ENCODE measurements at regions not wholly inside any gene's neighbourhood (a gene's known extent, or its start where the extent isn't known, plus 50 kb on each side); places are given as distances from the start of the nearest gene placed in this dataset.

DNA sequence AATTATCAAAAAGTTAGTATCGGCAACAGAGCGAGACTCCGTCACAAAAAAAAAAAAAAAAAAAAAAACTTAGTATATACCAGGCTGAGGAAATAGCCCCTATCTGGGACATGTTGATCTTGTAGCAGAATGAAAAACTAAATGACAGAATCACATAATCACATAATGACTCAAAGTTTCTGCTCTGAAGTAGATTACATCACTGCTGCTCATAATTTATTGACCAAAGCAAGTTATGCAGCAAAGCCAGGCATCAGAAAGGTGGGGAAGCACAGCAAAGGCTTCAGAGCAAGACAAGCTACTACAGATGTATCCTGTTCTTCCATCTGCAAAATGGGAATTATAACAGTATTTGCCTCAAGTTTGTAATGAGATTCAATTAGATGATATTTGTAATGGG, 68.1 kb downstream of the BOD1L2 start:
- Histone ChIP-seq H3K9me3 (no peaks in the 10 kb centered on the region), H3K4me1 (peaks cover 0 to 5% (median 2%) of the 10 kb centered on the region in 4 donors), H3K27ac (no peak overlapping the region), H3K36me3 (no peaks in the 10 kb centered on the region), H3K4me3 (no peak overlapping the region), H3K27me3 (no peaks in the 10 kb centered on the region)
- no peak for ATAC-seq (ENCODE audit: low FRiP score in 2 of 2)
- DNase-seq = no peak
- 94 to 97% methylated on average over 3 of the region's 3 CpGs for WGBS, 2 donors
- TF ChIP-seq POLR2A (IDR thresholded peaks at IDR 0.05) (no peak), CTCF (IDR thresholded peaks at IDR 0.05) (no peak), POLR2AphosphoS5 (IDR thresholded peaks at IDR 0.05) (no peak), EP300 (IDR thresholded peaks at IDR 0.05) (no peak)

DNA sequence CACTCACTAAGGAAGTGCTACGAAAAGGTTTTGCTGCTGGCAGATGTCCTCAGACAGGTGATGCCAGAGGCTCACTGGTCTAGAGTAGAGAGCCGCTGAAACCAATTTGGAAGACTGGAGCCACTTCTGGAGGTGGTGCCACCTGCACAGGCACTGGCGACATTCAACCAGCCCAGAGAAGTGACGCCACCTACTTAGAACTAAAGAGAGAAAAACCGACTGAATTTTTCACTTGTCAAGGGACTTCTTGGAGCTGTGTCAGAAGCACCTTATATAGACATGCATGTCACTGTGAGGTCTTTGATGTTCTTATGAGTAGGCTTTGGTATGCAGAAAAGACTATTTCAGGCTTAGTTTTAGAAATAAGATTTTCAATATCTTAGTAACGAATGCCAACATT, 71.4 kb downstream of the BOD1L2 start:
- 93 to 96% methylated on average over 6 of the region's 6 CpGs for WGBS, 2 donors
- no peak for DNase-seq

GRCh38 chr18:57219964-57220363, 73.1 kb downstream of the BOD1L2 start:
- H3K36me3 ChIP-seq = no peaks in the 10 kb centered on the region
- TF ChIP-seq CTCF (IDR thresholded peaks at IDR 0.05) = no peak
- no peak for TF ChIP-seq EP300 (IDR thresholded peaks at IDR 0.05)
- no peak for TF ChIP-seq POLR2A (IDR thresholded peaks at IDR 0.05)
- TF ChIP-seq POLR2AphosphoS5 (IDR thresholded peaks at IDR 0.05) = no peak
- no peaks in the 10 kb centered on the region for H3K4me1 ChIP-seq
- ATAC-seq (ENCODE audit: low FRiP score in 2 of 2) = no peak
- H3K27ac ChIP-seq = no peak overlapping the region
- no peak for DNase-seq
- H3K9me3 ChIP-seq = no peaks in the 10 kb centered on the region
- H3K27me3 ChIP-seq = no peaks in the 10 kb centered on the region
- no peak overlapping the region for H3K4me3 ChIP-seq

More for the DNA sequence above, 71.4 kb downstream of the BOD1L2 start:
- H3K27ac ChIP-seq = no peak overlapping the region
- no peaks in the 10 kb centered on the region for H3K4me1 ChIP-seq
- no peaks in the 10 kb centered on the region for H3K27me3 ChIP-seq
- H3K36me3 ChIP-seq = no peaks in the 10 kb centered on the region
- H3K4me3 ChIP-seq = no peak overlapping the region
- TF ChIP-seq POLR2AphosphoS5 (IDR thresholded peaks at IDR 0.05) = no peak
- no peak for TF ChIP-seq POLR2A (IDR thresholded peaks at IDR 0.05)
- no peak for TF ChIP-seq EP300 (IDR thresholded peaks at IDR 0.05)
- TF ChIP-seq CTCF (IDR thresholded peaks at IDR 0.05) = no peak
- no peaks in the 10 kb centered on the region for H3K9me3 ChIP-seq
- no peak for ATAC-seq (ENCODE audit: low FRiP score in 2 of 2)

DNA sequence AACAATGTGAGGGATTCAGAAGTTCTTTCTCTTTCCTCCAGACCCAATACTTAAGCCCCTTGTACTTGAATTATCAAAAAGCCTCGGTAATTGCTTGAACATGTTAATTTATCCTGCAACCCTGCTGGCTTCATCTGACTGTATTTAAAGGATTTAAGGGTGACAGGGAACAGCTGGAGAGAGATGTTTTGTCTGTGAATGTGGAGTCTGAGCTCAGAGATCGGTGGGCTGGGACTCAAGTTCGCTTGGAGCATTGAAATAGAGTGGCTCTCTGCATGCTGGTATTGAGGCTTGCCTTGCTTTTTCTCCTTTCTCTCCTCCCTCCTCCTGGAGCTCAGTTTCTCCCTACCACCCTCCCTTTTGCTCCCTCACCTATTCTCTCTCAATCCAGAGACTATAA, 73.6 kb downstream of the BOD1L2 start:
- TF ChIP-seq POLR2AphosphoS5 (IDR thresholded peaks at IDR 0.05) (no peak), POLR2A (IDR thresholded peaks at IDR 0.05) (no peak), EP300 (IDR thresholded peaks at IDR 0.05) (no peak), CTCF (IDR thresholded peaks at IDR 0.05) (no peak)
- no peak for DNase-seq
- 20 to 35% methylated on average over 3 of the region's 3 CpGs for WGBS, 2 donors
- Histone ChIP-seq H3K9me3 (no peaks in the 10 kb centered on the region), H3K27ac (no peak overlapping the region), H3K36me3 (no peaks in the 10 kb centered on the region), H3K4me3 (no peak overlapping the region), H3K4me1 (no peaks in the 10 kb centered on the region), H3K27me3 (no peaks in the 10 kb centered on the region)
- no peak for ATAC-seq (ENCODE audit: low FRiP score in 2 of 2)

GRCh38 chr18:57220930-57221483, 74.1 kb downstream of the BOD1L2 start:
- 65 to 76% methylated on average over 9 of the region's 9 CpGs for WGBS, 2 donors
- no peak for DNase-seq

More at GRCh38 chr18:57220930-57221483, 74.1 kb downstream of the BOD1L2 start:
- TF ChIP-seq POLR2AphosphoS5 (IDR thresholded peaks at IDR 0.05) (no peak), CTCF (IDR thresholded peaks at IDR 0.05) (no peak), POLR2A (IDR thresholded peaks at IDR 0.05) (no peak), EP300 (IDR thresholded peaks at IDR 0.05) (no peak)
- H3K36me3 ChIP-seq = no peaks in the 10 kb centered on the region
- no peaks in the 10 kb centered on the region for H3K4me1 ChIP-seq
- no peaks in the 10 kb centered on the region for H3K27me3 ChIP-seq
- ATAC-seq (ENCODE audit: low FRiP score in 2 of 2) = no peak
- no peak overlapping the region for H3K4me3 ChIP-seq
- H3K9me3 ChIP-seq = no peaks in the 10 kb centered on the region
- H3K27ac ChIP-seq = no peak overlapping the region

Data from upper lobe of left lung (tissue), 6 donors.